CD14-positive monocyte (primary cell): ENCODE measurements at regions not wholly inside any gene's neighbourhood (a gene's known extent, or its start where the extent isn't known, plus 50 kb on each side); places are given as distances from the start of the nearest gene placed in this dataset.

ENCODE experiments used
- DNase-seq, 3 donors: peaks; one replicate each; pipeline ENCODE4 v3.0.0-alpha.2; 2011 to 2022
- H2AFZ ChIP-seq: 2 replicates; pipeline ENCODE4 v1.6.0; 2012; ENCODE audit warnings: mild to moderate bottlenecking, low read depth, low read length, inconsistent platforms; ENCODE audit not compliant: insufficient read depth, poor library complexity, severe bottlenecking
- H3K27ac ChIP-seq, 2 donors: 1 replicate in 1 of 2; 2 replicates in 1 of 2; pipeline ENCODE4 v1.5.1; 2012 to 2013; ENCODE audit warnings: low read length in 2 of 2, control low read depth in 1 of 2, inconsistent platforms in 1 of 2, low read depth in 1 of 2, mild to moderate bottlenecking in 1 of 2
- H3K27me3 ChIP-seq, 2 donors: one replicate each; pipeline versions ENCODE4 v1.6.0 to v1.6.1; 2011 to 2013; ENCODE audit warnings: low read length in 2 of 2; ENCODE audit not compliant: control insufficient read depth in 2 of 2, insufficient read depth in 2 of 2
- H3K36me3 ChIP-seq, 2 donors: replicated peaks in 1 of 2; 1 replicate in 1 of 2; 2 replicates in 1 of 2; pipeline versions ENCODE4 v1.5.1 to v1.6.1; 2012 to 2013; ENCODE audit warnings: low read length in 2 of 2, control low read depth in 1 of 2, inconsistent platforms in 1 of 2, mild to moderate bottlenecking in 1 of 2; ENCODE audit not compliant: insufficient read depth in 2 of 2, control insufficient read depth in 1 of 2
- H3K4me1 ChIP-seq, 2 donors: 1 replicate in 1 of 2; 2 replicates in 1 of 2; pipeline versions ENCODE4 v1.5.1 to v1.6.1; 2012 to 2013; ENCODE audit warnings: low read length in 2 of 2, control low read depth in 1 of 2, inconsistent platforms in 1 of 2, mild to moderate bottlenecking in 1 of 2, moderate library complexity in 1 of 2; ENCODE audit not compliant: insufficient read depth in 2 of 2, control insufficient read depth in 1 of 2
- H3K4me2 ChIP-seq: replicated peaks from 2 replicates; pipeline ENCODE3; 2012; ENCODE audit warnings: low read length, moderate library complexity, mild to moderate bottlenecking; ENCODE audit not compliant: poor library complexity, severe bottlenecking; ENCODE audit errors: extremely low read depth
- H3K4me3 ChIP-seq, 3 experiments: fragments of 200-600 bp in 1 of 3; sonication (generic) in 1 of 3; replicated peaks in 1 of 3; 1 replicate in 2 of 3; 2 replicates in 1 of 3; pipeline ENCODE4 v1.5.1; 2011 to 2013; ENCODE audit warnings: low read length in 3 of 3, mild to moderate bottlenecking in 3 of 3, control low read depth in 2 of 3, low read depth in 2 of 3, inconsistent platforms in 1 of 3, moderate library complexity in 1 of 3
- H3K79me2 ChIP-seq: 2 replicates; pipeline ENCODE4 v1.6.0; 2012; ENCODE audit warnings: mild to moderate bottlenecking, control low read depth, inconsistent platforms, low read length, moderate library complexity; ENCODE audit not compliant: insufficient read depth
- H3K9ac ChIP-seq: 2 replicates; pipeline ENCODE4 v1.6.0; 2017; ENCODE audit warnings: low read length, mild to moderate bottlenecking; ENCODE audit not compliant: insufficient read depth, poor library complexity, severe bottlenecking
- H3K9me3 ChIP-seq, 2 donors: replicated peaks in 1 of 2; 1 replicate in 1 of 2; 2 replicates in 1 of 2; pipeline versions ENCODE4 v1.5.1 to v1.6.1; 2012 to 2013; ENCODE audit warnings: low read length in 2 of 2, control low read depth in 1 of 2; ENCODE audit not compliant: control insufficient read depth in 1 of 2, insufficient read depth in 1 of 2
- H4K20me1 ChIP-seq: 2 replicates; pipeline ENCODE4 v1.6.0; 2012; ENCODE audit warnings: mild to moderate bottlenecking, low read length, control low read depth, moderate library complexity; ENCODE audit not compliant: insufficient read depth
- H3K27ac Mint-ChIP-seq, 7 donors: one replicate each; pipeline ENCODE4 v1.8.0; 2020; ENCODE audit warnings: mild to moderate bottlenecking in 7 of 7, mixed read lengths in 7 of 7, moderate library complexity in 6 of 7, inconsistent platforms in 2 of 7
- H3K27me3 Mint-ChIP-seq, 3 donors: one replicate each; pipeline ENCODE4 v1.8.0; 2021 to 2022; ENCODE audit warnings: low read depth in 3 of 3, mild to moderate bottlenecking in 3 of 3, mixed read lengths in 3 of 3, moderate library complexity in 3 of 3, inconsistent platforms in 1 of 3
- H3K36me3 Mint-ChIP-seq, 2 donors: one replicate each; pipeline ENCODE4 v1.8.0; 2020; ENCODE audit warnings: mixed read lengths in 2 of 2, inconsistent platforms in 1 of 2, mild to moderate bottlenecking in 1 of 2
- H3K4me1 Mint-ChIP-seq: one replicate; pipeline ENCODE4 v1.8.0; 2020; ENCODE audit warnings: mild to moderate bottlenecking, mixed read lengths
- H3K4me3 Mint-ChIP-seq, 2 donors: one replicate each; pipeline ENCODE4 v1.8.0; 2020; ENCODE audit warnings: mild to moderate bottlenecking in 2 of 2, mixed read lengths in 2 of 2, moderate library complexity in 1 of 2
- H3K9me3 Mint-ChIP-seq, 7 donors: one replicate each; pipeline ENCODE4 v1.8.0; 2020 to 2022; ENCODE audit warnings: mixed read lengths in 7 of 7, mild to moderate bottlenecking in 6 of 7, moderate library complexity in 6 of 7, inconsistent platforms in 2 of 7
- CTCF ChIP-seq: fragments of 200-600 bp; IDR thresholded peaks from one replicate; pipeline ENCODE4 v1.8.0; 2022; ENCODE audit warnings: antibody characterized with exemption, mild to moderate bottlenecking
- WGBS: methylation state at CpG from one replicate; pipeline ENCODE4 v1.1.5; 2013; ENCODE audit warnings: missing lambda C conversion rate; ENCODE audit not compliant: insufficient coverage; 5-methylcytosine and 5-hydroxymethylcytosine counted together
- intact Hi-C, 2 donors: fragments of 100-400 bp; cut with micrococcal nuclease; formaldehyde crosslinking; loops; one replicate each; pipeline versions ENCODE4 v1.15.0 to v1.15.1; 2023

- Histone ChIP-seq H3K36me3 (no peaks in the 10 kb centered on the region), H3K4me3 (no peak overlapping the region), H3K79me2 (no peaks in the 10 kb centered on the region), H2AFZ (no peak overlapping the region), H3K9ac (no peak overlapping the region), H3K4me1 (no peaks in the 10 kb centered on the region), H3K27ac (no peak overlapping the region), H4K20me1 (no peaks in the 10 kb centered on the region), H3K9me3 (peaks cover 0 to 6% of the 10 kb centered on the region in 2 donors), H3K27me3 (no peaks in the 10 kb centered on the region), H3K4me2 (no peak overlapping the region)
- peaks cover 2 to 10% (median 6%) of the 10 kb centered on the region in 7 donors for H3K9me3 Mint-ChIP-seq
- no peak for TF ChIP-seq CTCF
- H3K36me3 Mint-ChIP-seq: no peaks in the 10 kb centered on the region
- no peak for DNase-seq
- intact Hi-C loops: no loop called here
- H3K4me1 Mint-ChIP-seq: no peaks in the 10 kb centered on the region
- no peak overlapping the region for H3K27ac Mint-ChIP-seq
- H3K27me3 Mint-ChIP-seq: peaks cover 0 to 2% (median 0%) of the 10 kb centered on the region in 3 donors
- H3K4me3 Mint-ChIP-seq: no peak overlapping the region
- no CpG with 5 or more reads among the region's 5 CpGs for whole genome bisulfite sequencing
Observed at GRCh38 chr5:74095871-74096270, 469.9 kb downstream of the ARHGEF28 start.

GRCh38 chr5:74094782-74095108 is 468.7 kb downstream of the ARHGEF28 start:
- 100% methylated on average over 1 of the region's 4 CpGs for WGBS
- no peak overlapping the region for H3K27ac ChIP-seq
- Mint-ChIP-seq H3K4me3 (no peak overlapping the region), H3K27me3 (peaks cover 2 to 4% (median 2%) of the 10 kb centered on the region in 3 donors), H3K27ac (no peak overlapping the region), H3K36me3 (no peaks in the 10 kb centered on the region), H3K4me1 (no peaks in the 10 kb centered on the region), H3K9me3 (peaks cover 2 to 5% (median 5%) of the 10 kb centered on the region in 7 donors)
- H3K9ac ChIP-seq: no peak overlapping the region
- no peak overlapping the region for H3K4me3 ChIP-seq
- peaks cover 0 to 5% of the 10 kb centered on the region in 2 donors for H3K9me3 ChIP-seq
- DNase-seq: no peak
- H3K79me2 ChIP-seq: no peaks in the 10 kb centered on the region
- no peak for TF ChIP-seq CTCF
- H4K20me1 ChIP-seq: no peaks in the 10 kb centered on the region
- H3K4me2 ChIP-seq: no peak overlapping the region
- intact Hi-C loops: no loop called here
- H3K27me3 ChIP-seq: no peaks in the 10 kb centered on the region
- no peak overlapping the region for H2AFZ ChIP-seq
- H3K36me3 ChIP-seq: no peaks in the 10 kb centered on the region
- no peaks in the 10 kb centered on the region for H3K4me1 ChIP-seq
